HuH-7.5 (cell line): ENCODE measurements at regions not wholly inside any gene's neighbourhood (a gene's known extent, or its start where the extent isn't known, plus 50 kb on each side); places are given as distances from the start of the nearest gene placed in this dataset.

Experiments
- DNase-seq: peaks from one replicate; pipeline ENCODE4 v3.0.0; 2011; ENCODE audit warnings: low spot score

DNA sequence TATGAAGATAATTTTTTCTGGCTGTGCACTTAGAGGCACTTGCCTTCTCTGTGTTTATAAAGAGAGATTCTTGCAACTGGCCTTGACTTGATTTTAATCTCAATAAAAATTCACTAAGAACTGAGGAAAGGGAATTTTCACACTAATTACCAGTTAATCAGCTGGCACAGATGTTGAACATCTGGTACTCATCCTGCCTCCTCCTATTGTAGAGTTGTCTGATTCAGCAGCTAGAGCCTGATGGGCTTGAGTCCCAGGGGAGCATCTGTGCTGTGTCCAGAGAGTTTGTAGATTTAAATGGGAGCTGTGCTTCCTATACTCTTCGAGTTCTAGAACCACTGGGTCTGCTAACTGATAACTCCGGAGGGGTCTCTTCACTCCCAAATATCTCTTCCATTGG is 50.7 kb upstream of the ADRA1D start:
- no peak for DNase-seq

DNA sequence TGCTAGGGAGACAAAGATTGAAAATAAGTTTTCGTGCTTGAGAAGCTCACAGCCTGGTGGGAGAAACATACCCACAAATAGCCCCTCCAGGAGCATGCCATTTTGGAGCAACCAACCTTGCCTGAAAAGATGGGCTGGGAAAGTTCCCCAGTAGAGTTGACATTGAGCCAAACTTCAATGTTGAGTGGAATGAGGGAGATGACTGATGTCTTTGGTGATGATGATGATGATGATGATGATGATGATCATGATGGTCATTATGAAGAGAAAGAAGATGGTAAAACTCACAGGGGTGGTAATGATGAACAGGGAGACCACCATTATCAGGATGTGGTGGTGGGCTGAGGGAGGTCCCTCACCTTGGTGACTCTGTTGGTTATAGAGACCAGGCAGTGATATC is 50.1 kb upstream of the ADRA1D start:
- no peak for DNase-seq
